Tibial nerve (tissue), 4 donors: ENCODE measurements at regions not wholly inside any gene's neighbourhood (a gene's known extent, or its start where the extent isn't known, plus 50 kb on each side); places are given as distances from the start of the nearest gene placed in this dataset.

ENCODE experiments used
- CTCF ChIP-seq, 5 experiments: fragments of 200-600 bp in 3 of 5; fragments of 450-650 bp in 2 of 5; sonication (generic) in 3 of 5; IDR thresholded peaks; one replicate each; pipeline ENCODE4 v1.5.1; 2016 to 2019; ENCODE audit warnings: antibody characterized with exemption in 5 of 5, mild to moderate bottlenecking in 3 of 5, moderate library complexity in 2 of 5
- EP300 ChIP-seq, 2 donors: sonication (generic); formaldehyde crosslinking; IDR thresholded peaks; one replicate each; pipeline ENCODE4 v1.6.1; 2017; ENCODE audit warnings: antibody characterized with exemption in 2 of 2, mild to moderate bottlenecking in 1 of 2

- TF ChIP-seq EP300 (IDR thresholded peaks at IDR 0.05) = no peak
- TF ChIP-seq CTCF (IDR thresholded peaks at IDR 0.05) = no peak
Observed at GRCh38 chr15:38844736-38845135, 280.1 kb upstream of the RASGRP1 start.
